ENCODE measurements at regions not wholly inside any gene's neighbourhood (a gene's known extent, or its start where the extent isn't known, plus 50 kb on each side); places are given as distances from the start of the nearest gene placed in this dataset.

DNA sequence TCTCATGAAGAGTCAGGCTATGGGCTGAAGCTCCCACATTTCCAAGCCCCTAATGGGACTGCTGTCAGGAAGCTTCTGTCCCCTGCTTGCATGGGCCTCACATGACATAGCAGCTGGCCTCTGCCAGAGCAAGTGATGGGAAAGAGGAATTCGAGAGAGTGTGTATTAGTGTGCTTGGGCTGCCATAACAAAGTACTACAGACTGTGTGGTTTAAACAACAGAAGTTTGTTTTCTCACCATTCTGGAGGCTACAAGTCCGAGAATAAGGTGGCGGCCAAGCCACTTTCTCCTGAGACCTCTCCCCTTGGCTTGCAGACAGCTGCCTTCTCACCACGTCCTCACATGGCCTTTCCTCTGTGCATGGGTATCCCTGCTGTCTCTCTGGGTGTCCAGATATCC, 274.4 kb downstream of the NUAK1 start:
- Histone ChIP-seq H3K36me3 (no peaks in the 10 kb centered on the region), H3K9me3 (no peaks in the 10 kb centered on the region), H3K4me3 (no peak overlapping the region), H3K27me3 (no peaks in the 10 kb centered on the region), H3K27ac (no peak overlapping the region), H3K4me1 (ENCODE audit: insufficient read depth) (no peaks in the 10 kb centered on the region)
- no peak for DNase-seq
- 87 to 97% (median 91%) methylated on average over 4 of the region's 4 CpGs for WGBS, 3 donors
- TF ChIP-seq CTCF (IDR thresholded peaks at IDR 0.05) (no peak), EP300 (IDR thresholded peaks at IDR 0.05) (no peak), POLR2A (IDR thresholded peaks at IDR 0.05) (no peak)
- intact Hi-C loops (cut with DNase I) = no loop called here

- Histone ChIP-seq H3K9me3 (no peaks in the 10 kb centered on the region), H3K27me3 (no peaks in the 10 kb centered on the region), H3K4me1 (ENCODE audit: insufficient read depth) (no peaks in the 10 kb centered on the region), H3K4me3 (no peak overlapping the region), H3K36me3 (no peaks in the 10 kb centered on the region), H3K27ac (no peak overlapping the region)
- 79 to 88% (median 84%) methylated on average over 2 of the region's 2 CpGs for WGBS, 3 donors
- no peak for DNase-seq
- TF ChIP-seq CTCF (IDR thresholded peaks at IDR 0.05) (no peak), POLR2A (IDR thresholded peaks at IDR 0.05) (no peak), EP300 (IDR thresholded peaks at IDR 0.05) (no peak)
- intact Hi-C loops (cut with DNase I) = no loop called here
These were observed 273.9 kb downstream of the NUAK1 start for GRCh38 chr12:105864901-105865300.

- no peak for TF ChIP-seq EP300 (IDR thresholded peaks at IDR 0.05)
- TF ChIP-seq CTCF (IDR thresholded peaks at IDR 0.05) = no peak
- no peak for TF ChIP-seq POLR2A (IDR thresholded peaks at IDR 0.05)
- no peaks in the 10 kb centered on the region for H3K9me3 ChIP-seq
- no peak overlapping the region for H3K27ac ChIP-seq
- no peaks in the 10 kb centered on the region for H3K36me3 ChIP-seq
- H3K4me3 ChIP-seq = no peak overlapping the region
- intact Hi-C loops (cut with DNase I) = no loop called here
- no peaks in the 10 kb centered on the region for H3K4me1 ChIP-seq (ENCODE audit: insufficient read depth)
- 88 to 89% (median 89%) methylated on average over 6 of the region's 6 CpGs for WGBS, 3 donors
- H3K27me3 ChIP-seq = no peaks in the 10 kb centered on the region
- DNase-seq = no peak
These were observed 272.9 kb downstream of the NUAK1 start for GRCh38 chr12:105865886-105866285.

GRCh38 chr12:105874121-105874520, 264.6 kb downstream of the NUAK1 start:
- intact Hi-C loops (cut with DNase I) = loop anchor here in 1 of 4 donors (5.0 kb wide), 1 partner anchor 153 kb away; no protein-coding TSS in a partner anchor
- no peaks in the 10 kb centered on the region for H3K4me1 ChIP-seq (ENCODE audit: insufficient read depth)
- no peaks in the 10 kb centered on the region for H3K27me3 ChIP-seq
- no peaks in the 10 kb centered on the region for H3K9me3 ChIP-seq
- TF ChIP-seq EP300 (IDR thresholded peaks at IDR 0.05) (no peak), CTCF (IDR thresholded peaks at IDR 0.05) (no peak), POLR2A (IDR thresholded peaks at IDR 0.05) (no peak)
- DNase-seq = no peak
- no peaks in the 10 kb centered on the region for H3K36me3 ChIP-seq
- no peak overlapping the region for H3K4me3 ChIP-seq
- no peak overlapping the region for H3K27ac ChIP-seq

All from ovary (tissue), 7 donors.